SU-DHL-6 (cell line): ENCODE measurements at regions not wholly inside any gene's neighbourhood (a gene's known extent, or its start where the extent isn't known, plus 50 kb on each side); places are given as distances from the start of the nearest gene placed in this dataset.

ENCODE experiments used
- H2AFZ ChIP-seq: fragments of 200-600 bp; sonication (generic); 2 replicates; pipeline ENCODE4 v1.6.1; 2014; ENCODE audit warnings: low read depth, mild to moderate bottlenecking, moderate library complexity, mixed read lengths, antibody characterized with exemption, low read length; ENCODE audit not compliant: severe bottlenecking
- H3F3A ChIP-seq: fragments of 200-600 bp; shearing (Covaris generic); 2 replicates; pipeline ENCODE4 v1.6.0; 2016; ENCODE audit warnings: antibody characterized with exemption, mild to moderate bottlenecking; ENCODE audit not compliant: insufficient read depth
- H3K27ac ChIP-seq: fragments of 200-600 bp; sonication (generic); 2 replicates; pipeline ENCODE4 v1.5.1; 2016; ENCODE audit warnings: low read depth, mild to moderate bottlenecking, low read length, moderate library complexity, mixed read lengths
- H3K27me3 ChIP-seq: fragments of 200-600 bp; sonication (generic), shearing (Covaris generic); 2 replicates; pipeline ENCODE4 v1.6.0; 2014; ENCODE audit warnings: mild to moderate bottlenecking, low read length
- H3K36me3 ChIP-seq: fragments of 200-600 bp; sonication (generic); 2 replicates; pipeline ENCODE4 v1.6.1; 2014; ENCODE audit warnings: mild to moderate bottlenecking, low read length, mixed read lengths
- H3K4me2 ChIP-seq: fragments of 300-600, 200-600 bp; shearing (Covaris generic), sonication (generic); 2 replicates; pipeline ENCODE4 v1.6.0; 2014; ENCODE audit warnings: low read length, low read depth, mild to moderate bottlenecking; ENCODE audit not compliant: poor library complexity, severe bottlenecking
- H3K4me3 ChIP-seq: fragments of 200-600 bp; sonication (generic); 2 replicates; pipeline ENCODE4 v1.5.1; 2014; ENCODE audit warnings: antibody characterized with exemption, low read length, mild to moderate bottlenecking, mixed read lengths; ENCODE audit not compliant: insufficient read depth, poor library complexity, severe bottlenecking
- H3K79me2 ChIP-seq: fragments of 200-600 bp; sonication (generic); 2 replicates; pipeline ENCODE4 v1.6.1; 2014; ENCODE audit warnings: mild to moderate bottlenecking, low read length, moderate library complexity; ENCODE audit not compliant: insufficient read depth
- H3K9ac ChIP-seq: fragments of 200-600 bp; sonication (generic); 2 replicates; pipeline ENCODE4 v1.7.0; 2014; ENCODE audit warnings: mild to moderate bottlenecking, low read length
- H3K9me2 ChIP-seq: fragments of 200-600 bp; sonication (generic); replicated peaks from 2 replicates; pipeline ENCODE4 v1.6.1; 2014; ENCODE audit warnings: low read length; ENCODE audit not compliant: insufficient read depth
- H3K9me3 ChIP-seq: fragments of 200-600 bp; sonication (generic); 2 replicates; pipeline ENCODE4 v1.6.1; 2014; ENCODE audit warnings: low read length, mixed read lengths; ENCODE audit not compliant: insufficient read depth
- H4K20me1 ChIP-seq: fragments of 200-600 bp; sonication (generic); 2 replicates; pipeline ENCODE4 v1.6.1; 2014; ENCODE audit warnings: low read depth, mild to moderate bottlenecking, antibody characterized with exemption, low read length, moderate library complexity, mixed read lengths
- EZH2phosphoT487 ChIP-seq: fragments of 200-600 bp; sonication (generic), shearing (Covaris generic); conservative IDR thresholded peaks from 2 replicates; pipeline ENCODE4 v1.6.1; 2018; ENCODE audit warnings: mild to moderate bottlenecking, antibody characterized with exemption, low read length, moderate library complexity, mixed read lengths
- TF ChIP-seq, protein P1 (sequence below): fragments of 200-600 bp; sonication (generic); IDR thresholded peaks from one replicate; pipeline ENCODE4 v1.5.1; 2017; ENCODE audit warnings: antibody characterized with exemption, mild to moderate bottlenecking, low read length, moderate library complexity; ENCODE audit not compliant: insufficient read depth, poor library complexity, severe bottlenecking

DNA sequence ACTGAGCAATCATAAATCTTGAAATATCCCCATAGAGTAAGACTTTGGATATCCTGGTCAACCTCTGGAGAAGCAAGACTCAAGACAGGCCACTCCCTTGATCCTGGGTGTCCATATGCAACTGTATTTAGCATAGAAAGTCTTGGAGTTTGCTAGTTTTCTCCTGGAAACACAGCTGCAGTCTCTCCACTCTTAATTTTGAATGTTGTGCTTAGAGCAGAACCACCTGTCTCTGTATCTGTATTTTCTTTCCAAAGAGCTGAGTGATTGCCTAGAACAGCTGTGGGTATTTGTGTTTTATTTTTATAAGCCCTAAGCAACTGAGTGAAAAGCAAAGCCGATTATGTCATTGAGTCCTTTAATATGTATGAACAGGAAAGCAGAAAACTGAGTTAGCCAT is 64.1 kb upstream of the ADAM23 start:
- Histone ChIP-seq H3K36me3 (no peaks in the 10 kb centered on the region), H3K9ac (no peak overlapping the region), H3K4me3 (no peak overlapping the region)

DNA sequence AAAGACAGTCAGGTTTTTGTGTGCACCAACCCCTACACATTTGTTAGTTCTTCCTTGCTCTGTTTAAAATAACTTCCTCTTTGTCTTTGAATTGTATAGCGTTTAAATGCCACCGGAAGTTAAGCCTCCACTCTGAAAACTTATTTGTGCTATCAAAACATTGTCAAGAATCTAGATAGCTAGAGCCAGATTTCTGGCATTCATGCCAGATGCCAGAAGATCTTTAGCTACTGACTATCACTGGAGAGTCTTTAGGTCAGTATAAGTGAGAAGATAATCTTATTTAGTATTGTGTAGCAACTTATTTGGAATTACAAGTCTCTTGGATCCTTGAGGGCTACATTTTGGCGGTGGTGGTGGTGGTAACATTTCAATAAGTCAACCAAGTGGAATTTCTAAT is 63.4 kb upstream of the ADAM23 start:
- H3K4me3 ChIP-seq = no peak overlapping the region
- TF ChIP-seq, protein P1, sequence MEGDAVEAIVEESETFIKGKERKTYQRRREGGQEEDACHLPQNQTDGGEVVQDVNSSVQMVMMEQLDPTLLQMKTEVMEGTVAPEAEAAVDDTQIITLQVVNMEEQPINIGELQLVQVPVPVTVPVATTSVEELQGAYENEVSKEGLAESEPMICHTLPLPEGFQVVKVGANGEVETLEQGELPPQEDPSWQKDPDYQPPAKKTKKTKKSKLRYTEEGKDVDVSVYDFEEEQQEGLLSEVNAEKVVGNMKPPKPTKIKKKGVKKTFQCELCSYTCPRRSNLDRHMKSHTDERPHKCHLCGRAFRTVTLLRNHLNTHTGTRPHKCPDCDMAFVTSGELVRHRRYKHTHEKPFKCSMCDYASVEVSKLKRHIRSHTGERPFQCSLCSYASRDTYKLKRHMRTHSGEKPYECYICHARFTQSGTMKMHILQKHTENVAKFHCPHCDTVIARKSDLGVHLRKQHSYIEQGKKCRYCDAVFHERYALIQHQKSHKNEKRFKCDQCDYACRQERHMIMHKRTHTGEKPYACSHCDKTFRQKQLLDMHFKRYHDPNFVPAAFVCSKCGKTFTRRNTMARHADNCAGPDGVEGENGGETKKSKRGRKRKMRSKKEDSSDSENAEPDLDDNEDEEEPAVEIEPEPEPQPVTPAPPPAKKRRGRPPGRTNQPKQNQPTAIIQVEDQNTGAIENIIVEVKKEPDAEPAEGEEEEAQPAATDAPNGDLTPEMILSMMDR = no peak
- TF ChIP-seq EZH2phosphoT487 = no peak
- no peaks in the 10 kb centered on the region for H3F3A ChIP-seq
- no peaks in the 10 kb centered on the region for H3K36me3 ChIP-seq
- H2AFZ ChIP-seq = no peak overlapping the region
- no peak overlapping the region for H3K9ac ChIP-seq
- H3K9me3 ChIP-seq = peaks cover 5% of the 10 kb centered on the region; the same call in 1 of the 2 replicates
- H3K4me2 ChIP-seq = no peak overlapping the region
- no peaks in the 10 kb centered on the region for H3K9me2 ChIP-seq
- H3K79me2 ChIP-seq = no peaks in the 10 kb centered on the region
- no peak overlapping the region for H3K27ac ChIP-seq
- no peaks in the 10 kb centered on the region for H3K27me3 ChIP-seq
- H4K20me1 ChIP-seq = no peaks in the 10 kb centered on the region

More for the DNA sequence above, 64.1 kb upstream of the ADAM23 start:
- H3K79me2 ChIP-seq = no peaks in the 10 kb centered on the region
- no peaks in the 10 kb centered on the region for H3K27me3 ChIP-seq
- H3K27ac ChIP-seq = no peak overlapping the region
- no peaks in the 10 kb centered on the region for H3F3A ChIP-seq
- H4K20me1 ChIP-seq = no peaks in the 10 kb centered on the region
- H3K4me2 ChIP-seq = no peak overlapping the region
- H3K9me2 ChIP-seq = no peaks in the 10 kb centered on the region
- H2AFZ ChIP-seq = no peak overlapping the region
- peaks cover 4% of the 10 kb centered on the region; the same call in 1 of the 2 replicates for H3K9me3 ChIP-seq
- TF ChIP-seq, protein P1 = no peak
- no peak for TF ChIP-seq EZH2phosphoT487

DNA sequence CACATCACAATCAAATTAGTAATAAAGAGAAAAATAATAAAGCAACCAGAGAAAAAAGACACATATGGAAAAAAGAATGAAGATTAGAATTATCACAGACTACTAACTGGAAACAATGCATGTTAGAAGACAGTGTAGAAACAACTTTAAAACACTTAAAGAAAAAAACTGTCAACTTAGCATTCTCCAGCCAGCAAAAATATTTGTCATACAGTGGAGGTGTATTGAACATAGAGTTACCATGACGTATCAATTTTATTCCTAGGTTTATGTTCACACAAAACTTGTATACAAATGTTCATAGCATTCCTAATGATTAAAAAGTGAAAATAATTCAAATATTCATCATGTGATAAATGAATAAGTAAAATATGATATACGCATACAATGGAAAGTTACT is 61.5 kb upstream of the ADAM23 start:
- no peaks in the 10 kb centered on the region for H3F3A ChIP-seq
- no peaks in the 10 kb centered on the region for H3K36me3 ChIP-seq
- H3K9me2 ChIP-seq = no peaks in the 10 kb centered on the region
- no peak overlapping the region for H3K9ac ChIP-seq
- no peak overlapping the region for H2AFZ ChIP-seq
- no peaks in the 10 kb centered on the region for H3K79me2 ChIP-seq
- TF ChIP-seq, protein P1 = no peak
- H3K9me3 ChIP-seq = peaks cover 5% of the 10 kb centered on the region; the same call in 1 of the 2 replicates
- no peaks in the 10 kb centered on the region for H3K27me3 ChIP-seq
- H4K20me1 ChIP-seq = no peaks in the 10 kb centered on the region
- no peak overlapping the region for H3K4me3 ChIP-seq
- no peak overlapping the region for H3K4me2 ChIP-seq
- no peak overlapping the region for H3K27ac ChIP-seq

DNA sequence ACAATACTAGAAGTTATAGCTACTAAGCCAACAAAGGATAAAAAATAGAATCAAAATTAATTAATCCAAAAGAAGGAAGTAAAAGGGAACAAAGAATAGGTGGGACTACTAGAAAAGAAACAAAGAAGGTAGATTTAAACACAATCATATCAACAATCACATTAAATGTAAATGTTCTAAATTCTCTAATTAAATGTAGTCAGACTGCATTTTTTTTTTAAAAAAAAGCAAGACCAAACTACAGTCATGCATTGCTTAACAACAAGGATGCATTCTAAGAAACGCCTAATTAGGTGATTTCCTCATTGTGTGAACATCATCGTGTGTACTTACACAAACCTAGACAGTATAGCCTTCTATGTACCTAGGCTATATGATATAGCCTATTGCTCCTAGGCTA is 59.7 kb upstream of the ADAM23 start:
- no peak overlapping the region for H3K4me3 ChIP-seq
- no peaks in the 10 kb centered on the region for H4K20me1 ChIP-seq
- no peak overlapping the region for H3K9ac ChIP-seq
- no peak overlapping the region for H3K27ac ChIP-seq
- H3K9me3 ChIP-seq = peaks cover 5% of the 10 kb centered on the region; the same call in 1 of the 2 replicates
- no peak overlapping the region for H3K4me2 ChIP-seq
- no peaks in the 10 kb centered on the region for H3K27me3 ChIP-seq
- H3K79me2 ChIP-seq = no peaks in the 10 kb centered on the region
- no peaks in the 10 kb centered on the region for H3K36me3 ChIP-seq
- H2AFZ ChIP-seq = no peak overlapping the region
- TF ChIP-seq, protein P1 = no peak
- TF ChIP-seq EZH2phosphoT487 = no peak
- H3K9me2 ChIP-seq = no peaks in the 10 kb centered on the region
- H3F3A ChIP-seq = no peaks in the 10 kb centered on the region
